NB4 (cell line): ENCODE measurements at regions not wholly inside any gene's neighbourhood (a gene's known extent, or its start where the extent isn't known, plus 50 kb on each side); places are given as distances from the start of the nearest gene placed in this dataset.
A peak's percentile ranks its signal among the peaks of the same experiment; 100 is the strongest.
"Not testable (repeated sequence)": the region's sequence is repeated elsewhere in the genome, so short reads cannot be mapped to it uniquely, and the experiment has no call there.

Source experiments
- DNase-seq: peaks from one replicate; pipeline ENCODE4 v3.0.0; 2010; ENCODE audit warnings: low read depth
- H3K4me3 ChIP-seq: one replicate; pipeline ENCODE4 v1.5.1; 2011; ENCODE audit warnings: mild to moderate bottlenecking, low read depth, low read length, moderate library complexity
- CTCF ChIP-seq: IDR thresholded peaks from one replicate; pipeline ENCODE4 v1.5.1; 2012; ENCODE audit warnings: low read depth, low read length
- MAX ChIP-seq: IDR thresholded peaks from 2 replicates; pipeline ENCODE4 v1.6.1; 2011; ENCODE audit warnings: low read depth, low read length
- MYC ChIP-seq: IDR thresholded peaks from 2 replicates; pipeline ENCODE4 v1.6.1; 2011; ENCODE audit warnings: low read depth, low read length
- POLR2A ChIP-seq: IDR thresholded peaks from 2 replicates; pipeline ENCODE4 v1.6.1; 2011; ENCODE audit warnings: mild to moderate bottlenecking; ENCODE audit not compliant: insufficient read length; ENCODE audit errors: extremely low read depth

GRCh38 chr7:68246189-68246633 lies 1249.6 kb downstream of the TYW1 start:
- H3K4me3 ChIP-seq = no peak overlapping the region
- DNase-seq = no peak
- no peak for TF ChIP-seq MAX
- no peak for TF ChIP-seq CTCF
- TF ChIP-seq MYC = no peak
- no peak for TF ChIP-seq POLR2A

- no peak for DNase-seq
- H3K4me3 ChIP-seq = no peak overlapping the region
- TF ChIP-seq MYC (no peak), MAX (no peak), CTCF (no peak), POLR2A (no peak)
These were observed 1250.5 kb downstream of the TYW1 start for GRCh38 chr7:68247126-68247525.

GRCh38 chr7:68247571-68247970 lies 1250.9 kb downstream of the TYW1 start:
- no peak for TF ChIP-seq CTCF
- no peak for TF ChIP-seq MAX
- no peak for TF ChIP-seq POLR2A
- no peak for TF ChIP-seq MYC
- no peak overlapping the region for H3K4me3 ChIP-seq
- DNase-seq = no peak

GRCh38 chr7:68248973-68249372 lies 1252.3 kb downstream of the TYW1 start:
- TF ChIP-seq MAX (no peak), MYC (no peak), CTCF (no peak), POLR2A (no peak)
- no peak overlapping the region for H3K4me3 ChIP-seq
- no peak for DNase-seq

- TF ChIP-seq MAX = no peak
- no peak for TF ChIP-seq POLR2A
- TF ChIP-seq MYC = no peak
- TF ChIP-seq CTCF = no peak
- no peak overlapping the region for H3K4me3 ChIP-seq
- DNase-seq = no peak
These were observed 1253.0 kb downstream of the TYW1 start for GRCh38 chr7:68249611-68250010.

- TF ChIP-seq CTCF (no peak), POLR2A (no peak), MAX (no peak), MYC (no peak)
- DNase-seq = peak; percentile 8
- no peak overlapping the region for H3K4me3 ChIP-seq
These were observed 1253.5 kb downstream of the TYW1 start for GRCh38 chr7:68250143-68250542.

- not testable (repeated sequence) for DNase-seq, H3K4me3 ChIP-seq
These were observed 1258.2 kb downstream of the TYW1 start for GRCh38 chr7:68254815-68255214.
